ENCODE measurements at regions not wholly inside any gene's neighbourhood (a gene's known extent, or its start where the extent isn't known, plus 50 kb on each side); places are given as distances from the start of the nearest gene placed in this dataset.

DNA sequence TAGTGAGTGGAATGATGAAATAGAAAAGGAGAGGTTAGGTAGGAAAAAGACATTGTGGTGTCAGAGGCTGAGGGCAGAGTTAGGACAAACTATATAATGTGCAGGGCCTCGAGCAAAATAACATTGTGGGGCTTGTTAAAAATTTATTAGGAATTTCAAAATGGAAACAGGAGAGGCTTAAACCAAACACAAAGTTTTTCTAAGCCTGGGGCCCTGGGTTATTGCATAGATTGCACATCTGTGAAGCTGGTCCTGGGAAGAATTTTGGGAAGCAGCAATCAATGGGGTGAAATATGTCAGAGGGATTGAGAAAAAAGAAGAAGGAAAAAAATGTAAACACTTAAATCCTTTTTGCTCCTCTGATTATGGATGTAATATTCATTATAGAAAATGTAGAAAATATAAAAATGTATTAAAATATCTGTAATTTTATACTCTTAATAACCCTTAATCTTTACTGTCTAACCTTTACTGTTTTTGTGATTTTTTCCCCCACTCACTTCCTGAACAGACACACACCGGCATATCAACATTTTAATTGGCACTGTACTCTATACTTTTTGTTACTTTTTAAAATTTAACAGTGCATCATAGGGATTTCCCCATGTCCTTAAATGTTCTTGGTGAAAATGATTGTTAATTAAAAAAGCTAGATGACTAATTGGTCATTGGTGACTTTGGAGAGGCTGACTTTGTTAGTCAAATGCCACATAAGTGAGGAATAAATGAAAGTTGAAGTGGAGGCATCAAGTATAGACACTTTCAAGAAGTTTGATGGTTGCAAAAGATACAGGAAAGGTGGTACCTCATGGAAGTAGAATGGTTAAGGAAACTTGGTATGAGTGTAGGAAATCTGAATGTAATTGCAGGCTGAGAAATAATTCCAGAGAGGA lies 183.4 kb downstream of the NFKBIZ start:
- Histone ChIP-seq H3K27me3 (replicated peaks; ENCODE audit: control insufficient read depth, insufficient read depth, low read length) (no peaks in the 10 kb centered on the region), H3K9me3 (0 out of 2 replicates have a peak, but pooled peaks cover 3% of the 10 kb centered on the region), H3K4me1 (no peaks in the 10 kb centered on the region), H3K36me3 (ENCODE audit: control insufficient read depth, insufficient read depth, low read length) (no peaks in the 10 kb centered on the region), H3K4me3 (ENCODE audit: low read depth, low read length) (no peak overlapping the region)
- H3K27me3 Mint-ChIP-seq (ENCODE audit: insufficient read depth, unreplicated experiment), result no peaks in the 10 kb centered on the region
- no peak overlapping the region for H3K4me3 Mint-ChIP-seq (ENCODE audit: unreplicated experiment)
- H3K36me3 Mint-ChIP-seq (ENCODE audit: insufficient read depth, unreplicated experiment), result no peaks in the 10 kb centered on the region
- TF ChIP-seq, protein P1, sequence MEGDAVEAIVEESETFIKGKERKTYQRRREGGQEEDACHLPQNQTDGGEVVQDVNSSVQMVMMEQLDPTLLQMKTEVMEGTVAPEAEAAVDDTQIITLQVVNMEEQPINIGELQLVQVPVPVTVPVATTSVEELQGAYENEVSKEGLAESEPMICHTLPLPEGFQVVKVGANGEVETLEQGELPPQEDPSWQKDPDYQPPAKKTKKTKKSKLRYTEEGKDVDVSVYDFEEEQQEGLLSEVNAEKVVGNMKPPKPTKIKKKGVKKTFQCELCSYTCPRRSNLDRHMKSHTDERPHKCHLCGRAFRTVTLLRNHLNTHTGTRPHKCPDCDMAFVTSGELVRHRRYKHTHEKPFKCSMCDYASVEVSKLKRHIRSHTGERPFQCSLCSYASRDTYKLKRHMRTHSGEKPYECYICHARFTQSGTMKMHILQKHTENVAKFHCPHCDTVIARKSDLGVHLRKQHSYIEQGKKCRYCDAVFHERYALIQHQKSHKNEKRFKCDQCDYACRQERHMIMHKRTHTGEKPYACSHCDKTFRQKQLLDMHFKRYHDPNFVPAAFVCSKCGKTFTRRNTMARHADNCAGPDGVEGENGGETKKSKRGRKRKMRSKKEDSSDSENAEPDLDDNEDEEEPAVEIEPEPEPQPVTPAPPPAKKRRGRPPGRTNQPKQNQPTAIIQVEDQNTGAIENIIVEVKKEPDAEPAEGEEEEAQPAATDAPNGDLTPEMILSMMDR (IDR thresholded peaks at IDR 0.05; ENCODE audit: insufficient read depth in 1 of 2, low read depth in 1 of 2, low read length in 1 of 2, severe bottlenecking in 1 of 2, unreplicated experiment in 1 of 2), result no peak
- ChIA-PET CTCF (no interaction called here), POLR2A (no interaction called here)
- no peaks in the 10 kb centered on the region for H3K4me1 Mint-ChIP-seq (ENCODE audit: low read depth, unreplicated experiment)
- intact Hi-C loops (cut with micrococcal nuclease; ENCODE audit: unreplicated experiment), result no loop called here
- DNase-seq, result no peak
- BruUV-seq (replicated peaks), result no TSS peak
- no peak overlapping the region for H3K27ac Mint-ChIP-seq (ENCODE audit: unreplicated experiment)
- no peaks in the 10 kb centered on the region for H3K9me3 Mint-ChIP-seq (ENCODE audit: unreplicated experiment)

DNA sequence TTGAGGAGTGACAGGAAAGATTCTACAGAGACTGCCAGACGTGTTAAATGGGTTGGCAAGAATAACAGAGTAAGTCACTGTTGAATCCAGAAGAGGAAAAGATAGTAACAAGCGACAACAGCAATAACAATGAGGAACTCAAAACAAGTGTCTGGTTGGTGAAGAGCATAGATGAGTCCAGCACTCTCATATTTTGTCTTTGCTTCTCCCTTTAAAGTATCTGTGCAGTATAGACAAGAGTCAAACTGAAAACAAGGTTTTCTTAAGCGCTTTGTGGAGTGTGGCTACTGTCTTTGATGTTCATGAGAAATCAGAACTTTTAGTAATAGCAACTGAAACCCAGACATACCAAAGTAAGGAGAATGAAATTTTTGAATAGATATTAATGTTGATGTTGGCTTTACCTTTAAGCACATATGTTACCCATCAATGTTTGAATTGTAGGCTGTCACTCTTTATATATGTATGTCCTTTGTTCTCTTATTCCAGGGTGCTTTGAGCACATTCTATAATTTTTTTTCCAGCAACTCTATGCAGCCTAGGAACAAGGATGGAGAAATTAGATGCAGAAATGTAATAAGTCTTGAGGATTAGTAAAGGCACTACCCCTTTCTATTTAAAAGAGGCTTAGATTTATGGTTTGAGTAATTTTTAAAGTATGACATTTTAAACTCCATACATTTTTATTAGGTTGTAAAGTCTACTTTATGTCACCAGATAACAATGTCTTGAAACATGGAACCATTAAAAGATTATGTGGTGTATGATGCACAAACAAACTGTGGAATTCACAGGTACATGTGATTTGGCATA lies 185.5 kb downstream of the NFKBIZ start:
- Mint-ChIP-seq H3K36me3 (ENCODE audit: insufficient read depth, unreplicated experiment) (no peaks in the 10 kb centered on the region), H3K27me3 (ENCODE audit: insufficient read depth, unreplicated experiment) (no peaks in the 10 kb centered on the region), H3K9me3 (ENCODE audit: unreplicated experiment) (peaks cover 11% of the 10 kb centered on the region), H3K4me1 (ENCODE audit: low read depth, unreplicated experiment) (no peaks in the 10 kb centered on the region), H3K4me3 (ENCODE audit: unreplicated experiment) (no peak overlapping the region), H3K27ac (ENCODE audit: unreplicated experiment) (no peak overlapping the region)
- DNase-seq, result no peak
- no peak overlapping the region for H3K4me3 ChIP-seq (ENCODE audit: low read depth, low read length)
- H3K4me1 ChIP-seq, result no peaks in the 10 kb centered on the region
- BruUV-seq (replicated peaks), result no TSS peak
- H3K36me3 ChIP-seq (ENCODE audit: control insufficient read depth, insufficient read depth, low read length), result no peaks in the 10 kb centered on the region
- TF ChIP-seq, protein P1 (IDR thresholded peaks at IDR 0.05; ENCODE audit: insufficient read depth in 1 of 2, low read depth in 1 of 2, low read length in 1 of 2, severe bottlenecking in 1 of 2, unreplicated experiment in 1 of 2), result no peak
- intact Hi-C loops (cut with micrococcal nuclease; ENCODE audit: unreplicated experiment), result no loop called here
- CTCF ChIA-PET, result no interaction called here
- POLR2A ChIA-PET, result no interaction called here
- H3K27me3 ChIP-seq (replicated peaks; ENCODE audit: control insufficient read depth, insufficient read depth, low read length), result no peaks in the 10 kb centered on the region
- H3K9me3 ChIP-seq, result no peaks in the 10 kb centered on the region

DNA sequence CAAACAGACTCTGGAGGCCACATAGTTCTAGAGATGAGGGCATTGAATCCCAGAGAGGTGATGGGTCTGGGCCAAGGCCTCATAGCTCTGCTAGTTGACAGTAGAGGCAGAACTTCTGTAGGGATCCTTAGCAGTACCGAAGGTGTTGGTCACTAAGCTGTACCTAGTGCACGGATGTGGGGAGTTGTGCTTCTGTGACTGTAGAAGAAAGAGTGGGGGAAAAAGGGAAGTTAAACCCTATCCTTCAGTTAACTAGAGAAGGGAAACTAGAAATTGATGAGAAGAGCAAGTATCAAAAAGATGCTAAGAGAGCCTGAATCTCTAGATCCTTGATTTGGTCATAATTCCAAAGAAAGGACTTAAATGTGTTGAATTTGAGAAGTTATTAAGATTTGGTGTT lies 186.7 kb downstream of the NFKBIZ start:
- DNase-seq, result no peak
- TF ChIP-seq, protein P1 (IDR thresholded peaks at IDR 0.05; ENCODE audit: insufficient read depth in 1 of 2, low read depth in 1 of 2, low read length in 1 of 2, severe bottlenecking in 1 of 2, unreplicated experiment in 1 of 2), result no peak
- POLR2A ChIA-PET, result no interaction called here
- Histone ChIP-seq H3K27me3 (replicated peaks; ENCODE audit: control insufficient read depth, insufficient read depth, low read length) (no peaks in the 10 kb centered on the region), H3K36me3 (ENCODE audit: control insufficient read depth, insufficient read depth, low read length) (no peaks in the 10 kb centered on the region), H3K9me3 (no peaks in the 10 kb centered on the region), H3K4me1 (no peaks in the 10 kb centered on the region), H3K4me3 (ENCODE audit: low read depth, low read length) (no peak overlapping the region)
- H3K9me3 Mint-ChIP-seq (ENCODE audit: unreplicated experiment), result peaks cover 15% of the 10 kb centered on the region
- CTCF ChIA-PET, result no interaction called here
- no peak overlapping the region for H3K27ac Mint-ChIP-seq (ENCODE audit: unreplicated experiment)
- no peaks in the 10 kb centered on the region for H3K36me3 Mint-ChIP-seq (ENCODE audit: insufficient read depth, unreplicated experiment)
- no peaks in the 10 kb centered on the region for H3K27me3 Mint-ChIP-seq (ENCODE audit: insufficient read depth, unreplicated experiment)
- intact Hi-C loops (cut with micrococcal nuclease; ENCODE audit: unreplicated experiment), result no loop called here
- no peak overlapping the region for H3K4me3 Mint-ChIP-seq (ENCODE audit: unreplicated experiment)
- BruUV-seq (replicated peaks), result no TSS peak
- H3K4me1 Mint-ChIP-seq (ENCODE audit: low read depth, unreplicated experiment), result no peaks in the 10 kb centered on the region

All from Caco-2 (cell line).